ENCODE measurements at regions not wholly inside any gene's neighbourhood (a gene's known extent, or its start where the extent isn't known, plus 50 kb on each side); places are given as distances from the start of the nearest gene placed in this dataset.
A peak's percentile ranks its signal among the peaks of the same experiment; 100 is the strongest.

DNA sequence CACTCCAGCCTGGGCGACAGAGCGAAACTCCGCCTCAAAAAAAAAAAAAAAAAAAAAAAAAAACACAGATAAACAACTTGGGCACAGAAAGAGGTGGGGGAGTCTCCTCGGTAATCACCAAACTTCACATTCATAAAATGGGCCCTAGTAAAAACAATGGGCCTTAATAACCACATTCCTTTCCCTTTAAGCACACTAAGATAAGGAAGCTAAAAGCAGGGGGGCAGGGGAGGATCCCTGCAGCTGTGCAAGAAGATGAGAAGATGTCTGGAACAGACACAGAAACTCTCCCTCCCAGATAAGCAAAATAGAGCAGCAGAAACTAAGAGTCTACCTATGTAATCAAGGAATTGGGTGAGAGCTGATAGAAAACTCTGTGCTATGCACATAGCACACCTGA is 111.2 kb upstream of the FAM174A start:
- TF ChIP-seq, protein P1, sequence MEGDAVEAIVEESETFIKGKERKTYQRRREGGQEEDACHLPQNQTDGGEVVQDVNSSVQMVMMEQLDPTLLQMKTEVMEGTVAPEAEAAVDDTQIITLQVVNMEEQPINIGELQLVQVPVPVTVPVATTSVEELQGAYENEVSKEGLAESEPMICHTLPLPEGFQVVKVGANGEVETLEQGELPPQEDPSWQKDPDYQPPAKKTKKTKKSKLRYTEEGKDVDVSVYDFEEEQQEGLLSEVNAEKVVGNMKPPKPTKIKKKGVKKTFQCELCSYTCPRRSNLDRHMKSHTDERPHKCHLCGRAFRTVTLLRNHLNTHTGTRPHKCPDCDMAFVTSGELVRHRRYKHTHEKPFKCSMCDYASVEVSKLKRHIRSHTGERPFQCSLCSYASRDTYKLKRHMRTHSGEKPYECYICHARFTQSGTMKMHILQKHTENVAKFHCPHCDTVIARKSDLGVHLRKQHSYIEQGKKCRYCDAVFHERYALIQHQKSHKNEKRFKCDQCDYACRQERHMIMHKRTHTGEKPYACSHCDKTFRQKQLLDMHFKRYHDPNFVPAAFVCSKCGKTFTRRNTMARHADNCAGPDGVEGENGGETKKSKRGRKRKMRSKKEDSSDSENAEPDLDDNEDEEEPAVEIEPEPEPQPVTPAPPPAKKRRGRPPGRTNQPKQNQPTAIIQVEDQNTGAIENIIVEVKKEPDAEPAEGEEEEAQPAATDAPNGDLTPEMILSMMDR (conservative IDR thresholded peaks at IDR 0.05; ENCODE audit: control insufficient read depth, insufficient read depth, low read depth, low read length) = no peak
- no peak for DNase-seq (ENCODE audit: low read depth)
- no peak overlapping the region for H3K4me3 ChIP-seq (ENCODE audit: control insufficient read depth, low read depth, low read length)

DNA sequence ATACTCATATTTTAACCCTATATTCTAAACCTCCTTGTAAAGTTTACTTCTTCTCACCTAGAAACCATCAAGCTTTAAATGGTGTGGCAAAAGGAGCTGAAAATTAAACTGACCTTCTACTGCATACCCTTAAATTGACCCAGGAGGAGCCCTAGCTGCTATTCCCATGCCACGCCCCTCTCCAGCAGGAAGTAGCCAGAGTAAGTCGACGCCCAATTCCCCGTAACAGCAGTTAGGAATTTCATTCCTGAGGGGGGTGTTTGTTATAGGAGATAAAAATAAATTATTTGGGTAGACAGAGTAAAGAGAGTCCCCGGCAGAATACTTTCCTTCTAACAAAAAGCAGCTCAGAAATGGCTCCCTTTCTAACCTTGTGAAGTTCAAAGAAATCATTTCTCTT is 111.8 kb upstream of the FAM174A start:
- no peak overlapping the region for H3K4me3 ChIP-seq (ENCODE audit: control insufficient read depth, low read depth, low read length)
- TF ChIP-seq, protein P1 (conservative IDR thresholded peaks at IDR 0.05; ENCODE audit: control insufficient read depth, insufficient read depth, low read depth, low read length) = no peak
- no peak for DNase-seq (ENCODE audit: low read depth)

- DNase-seq (ENCODE audit: low read depth) = no peak
- TF ChIP-seq, protein P1 (conservative IDR thresholded peaks at IDR 0.05; ENCODE audit: control insufficient read depth, insufficient read depth, low read depth, low read length) = no peak
- no peak overlapping the region for H3K4me3 ChIP-seq (ENCODE audit: control insufficient read depth, low read depth, low read length)
Observed at GRCh38 chr5:100421360-100421759, 113.8 kb upstream of the FAM174A start.

- TF ChIP-seq, protein P1 (conservative IDR thresholded peaks at IDR 0.05; ENCODE audit: control insufficient read depth, insufficient read depth, low read depth, low read length) = no peak
- H3K4me3 ChIP-seq (ENCODE audit: control insufficient read depth, low read depth, low read length) = no peak overlapping the region
- DNase-seq (ENCODE audit: low read depth) = no peak
Observed at GRCh38 chr5:100418231-100418630, 116.9 kb upstream of the FAM174A start.

DNA sequence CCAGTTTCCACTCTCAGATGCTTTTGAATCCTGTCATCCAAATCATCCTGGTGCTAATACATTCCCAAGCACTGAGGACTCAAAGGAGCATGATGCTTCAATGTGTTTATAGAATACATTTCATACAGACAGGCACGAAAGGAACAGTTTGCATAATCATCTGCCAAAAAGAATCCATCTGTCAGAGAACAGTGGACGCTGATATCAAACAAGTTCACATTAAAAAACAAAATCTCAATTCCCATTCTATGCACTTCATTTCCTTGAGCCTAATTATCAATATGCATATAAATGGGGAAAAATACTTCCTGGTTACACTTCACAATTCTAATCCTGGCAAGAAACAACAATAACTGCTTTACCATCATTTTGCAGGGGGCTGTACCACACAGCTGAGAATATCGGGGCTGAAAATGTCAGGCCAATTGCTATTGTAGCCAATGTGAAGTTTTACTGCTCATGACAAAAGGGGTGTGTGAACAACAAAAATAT is 125.5 kb upstream of the FAM174A start:
- H3K4me3 ChIP-seq (ENCODE audit: control insufficient read depth, low read depth, low read length) = no peak overlapping the region
- TF ChIP-seq, protein P1 (conservative IDR thresholded peaks at IDR 0.05; ENCODE audit: control insufficient read depth, insufficient read depth, low read depth, low read length) = no peak
- DNase-seq (ENCODE audit: low read depth) = no peak

- no peak overlapping the region for H3K4me3 ChIP-seq (ENCODE audit: control insufficient read depth, low read depth, low read length)
- DNase-seq (ENCODE audit: low read depth) = no peak
- TF ChIP-seq, protein P1 (conservative IDR thresholded peaks at IDR 0.05; ENCODE audit: control insufficient read depth, insufficient read depth, low read depth, low read length) = no peak
Observed at GRCh38 chr5:100407053-100407452, 128.1 kb upstream of the FAM174A start.

- peak; percentile 15 for DNase-seq (ENCODE audit: low read depth)
- TF ChIP-seq, protein P1 (conservative IDR thresholded peaks at IDR 0.05; ENCODE audit: control insufficient read depth, insufficient read depth, low read depth, low read length) = no peak
- no peak overlapping the region for H3K4me3 ChIP-seq (ENCODE audit: control insufficient read depth, low read depth, low read length)
Observed at GRCh38 chr5:100406640-100407039, 128.5 kb upstream of the FAM174A start.

All from fibroblast of mammary gland (primary cell).